GM23338 (cell line): ENCODE measurements at regions not wholly inside any gene's neighbourhood (a gene's known extent, or its start where the extent isn't known, plus 50 kb on each side); places are given as distances from the start of the nearest gene placed in this dataset.

ENCODE experiments used
- ATAC-seq: fragments of 200-7000 bp; cut with Tn5 transposase; 3 replicates; pipeline ENCODE4 v1.9.1; 2020
- DNase-seq: peaks from one replicate; pipeline ENCODE4 v3.0.0-alpha.2; 2015; ENCODE audit warnings: low spot score
- H2AFZ ChIP-seq: fragments of 200-600 bp; sonication (generic); 2 replicates; pipeline ENCODE4 v1.8.0; 2016; ENCODE audit warnings: antibody characterized with exemption, mild to moderate bottlenecking, moderate library complexity
- H3F3A ChIP-seq: fragments of 200-600 bp; sonication (generic); replicated peaks from 2 replicates; pipeline ENCODE4 v1.8.0; 2017; ENCODE audit warnings: antibody characterized with exemption, mixed run types, low read depth
- H3K27ac ChIP-seq: fragments of 200-600 bp; sonication (generic); 2 replicates; pipeline ENCODE4 v1.6.1; 2016; ENCODE audit warnings: low read depth
- H3K27me3 ChIP-seq: fragments of 200-600 bp; sonication (generic); 2 replicates; pipeline ENCODE4 v1.8.0; 2016; ENCODE audit warnings: mild to moderate bottlenecking, mixed run types, moderate library complexity; ENCODE audit not compliant: insufficient read depth
- H3K36me3 ChIP-seq: fragments of 200-600 bp; sonication (generic); 2 replicates; pipeline ENCODE4 v1.8.0; 2016; ENCODE audit warnings: mild to moderate bottlenecking; ENCODE audit not compliant: insufficient read depth
- H3K4me1 ChIP-seq: fragments of 200-600 bp; sonication (generic); 2 replicates; pipeline ENCODE4 v1.8.0; 2016; ENCODE audit warnings: mild to moderate bottlenecking, moderate library complexity; ENCODE audit not compliant: insufficient read depth
- H3K4me2 ChIP-seq: fragments of 200-600 bp; sonication (generic); 2 replicates; pipeline ENCODE4 v1.7.1; 2017; ENCODE audit warnings: mixed run types
- H3K4me3 ChIP-seq: fragments of 200-600 bp; sonication (generic); 2 replicates; pipeline ENCODE4 v1.6.1; 2016; ENCODE audit warnings: mixed run types
- H3K79me2 ChIP-seq: fragments of 200-600 bp; sonication (generic); replicated peaks from 2 replicates; pipeline ENCODE4 v1.8.0; 2017; ENCODE audit warnings: mild to moderate bottlenecking; ENCODE audit not compliant: insufficient read depth
- H3K9me2 ChIP-seq: fragments of 200-600 bp; sonication (generic); 2 replicates; pipeline ENCODE4 v1.8.0; 2017; ENCODE audit not compliant: insufficient read depth
- H4K20me1 ChIP-seq: fragments of 200-600 bp; sonication (generic); replicated peaks from 2 replicates; pipeline ENCODE4 v1.8.0; 2017; ENCODE audit warnings: mild to moderate bottlenecking; ENCODE audit not compliant: insufficient read depth
- H3K27ac Mint-ChIP-seq: 2 replicates; pipeline ENCODE4 v1.8.0; 2020; ENCODE audit warnings: inconsistent platforms, mild to moderate bottlenecking, moderate library complexity, mixed read lengths
- H3K27me3 Mint-ChIP-seq: 3 replicates; pipeline ENCODE4 v1.8.0; 2022; ENCODE audit warnings: low read depth, mild to moderate bottlenecking, moderate library complexity, mixed read lengths, inconsistent platforms; ENCODE audit not compliant: insufficient read depth, poor library complexity
- H3K36me3 Mint-ChIP-seq: 3 replicates; pipeline ENCODE4 v1.8.0; 2021; ENCODE audit warnings: low read depth, mild to moderate bottlenecking, inconsistent platforms, moderate library complexity, mixed read lengths
- H3K4me1 Mint-ChIP-seq: 3 replicates; pipeline ENCODE4 v1.8.0; 2020; ENCODE audit warnings: mild to moderate bottlenecking, inconsistent platforms, mixed read lengths
- H3K4me3 Mint-ChIP-seq: 3 replicates; pipeline ENCODE4 v1.8.0; 2021; ENCODE audit warnings: moderate library complexity, mild to moderate bottlenecking, inconsistent platforms, mixed read lengths
- H3K9me3 Mint-ChIP-seq: 3 replicates; pipeline ENCODE4 v1.8.0; 2020; ENCODE audit warnings: moderate library complexity, mild to moderate bottlenecking, inconsistent platforms, mixed read lengths
- EZH2 ChIP-seq: fragments of 200-600 bp; sonication (generic); IDR thresholded peaks from one replicate; pipeline ENCODE4 v1.8.0; 2017; ENCODE audit warnings: antibody characterized with exemption, mild to moderate bottlenecking, low read depth; ENCODE audit not compliant: unreplicated experiment
- TF ChIP-seq, protein P1 (sequence below): fragments of 250-450 bp; sonication (Bioruptor Pico); IDR thresholded peaks from 2 replicates; pipeline ENCODE4 v1.5.0; 2020; ENCODE audit warnings: mild to moderate bottlenecking, moderate library complexity
- TF ChIP-seq, protein P2 (sequence below): IDR thresholded peaks from one replicate; pipeline ENCODE4 v1.6.1; 2018; ENCODE audit warnings: antibody characterized with exemption; ENCODE audit not compliant: unreplicated experiment

DNA sequence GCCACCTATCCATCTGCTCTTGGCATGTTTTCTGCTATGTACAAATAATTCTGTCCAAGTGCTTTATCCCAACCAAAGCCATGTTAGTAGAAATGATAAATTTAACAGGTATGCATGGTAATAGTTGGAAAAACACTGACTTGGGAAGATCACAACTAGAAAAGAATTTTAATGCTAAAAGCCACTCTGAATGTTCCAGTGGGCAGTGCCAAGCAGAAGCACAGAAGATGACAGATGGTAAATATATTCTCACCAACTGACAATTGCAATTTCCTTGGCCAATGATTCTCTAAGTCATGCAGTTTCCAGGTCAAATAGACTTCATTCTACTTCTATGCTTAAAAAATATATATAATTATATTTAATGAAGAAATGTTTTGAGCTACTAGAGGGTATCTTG lies 83.6 kb upstream of the SEMA3C start:
- H3K4me2 ChIP-seq = no peak overlapping the region
- no peaks in the 10 kb centered on the region for H4K20me1 ChIP-seq
- no peak overlapping the region for H3K27ac ChIP-seq
- no peaks in the 10 kb centered on the region for H3F3A ChIP-seq
- no peaks in the 10 kb centered on the region for H3K27me3 ChIP-seq
- H3K79me2 ChIP-seq = no peaks in the 10 kb centered on the region
- Mint-ChIP-seq H3K27ac (no peak overlapping the region), H3K4me3 (no peak overlapping the region), H3K27me3 (no peaks in the 10 kb centered on the region), H3K4me1 (no peaks in the 10 kb centered on the region), H3K36me3 (no peaks in the 10 kb centered on the region), H3K9me3 (no peaks in the 10 kb centered on the region)
- H2AFZ ChIP-seq = no peak overlapping the region
- DNase-seq = no peak
- H3K4me1 ChIP-seq = no peaks in the 10 kb centered on the region
- H3K4me3 ChIP-seq = no peak overlapping the region
- no peak for ATAC-seq
- H3K36me3 ChIP-seq = no peaks in the 10 kb centered on the region
- no peaks in the 10 kb centered on the region for H3K9me2 ChIP-seq
- TF ChIP-seq, protein P1, sequence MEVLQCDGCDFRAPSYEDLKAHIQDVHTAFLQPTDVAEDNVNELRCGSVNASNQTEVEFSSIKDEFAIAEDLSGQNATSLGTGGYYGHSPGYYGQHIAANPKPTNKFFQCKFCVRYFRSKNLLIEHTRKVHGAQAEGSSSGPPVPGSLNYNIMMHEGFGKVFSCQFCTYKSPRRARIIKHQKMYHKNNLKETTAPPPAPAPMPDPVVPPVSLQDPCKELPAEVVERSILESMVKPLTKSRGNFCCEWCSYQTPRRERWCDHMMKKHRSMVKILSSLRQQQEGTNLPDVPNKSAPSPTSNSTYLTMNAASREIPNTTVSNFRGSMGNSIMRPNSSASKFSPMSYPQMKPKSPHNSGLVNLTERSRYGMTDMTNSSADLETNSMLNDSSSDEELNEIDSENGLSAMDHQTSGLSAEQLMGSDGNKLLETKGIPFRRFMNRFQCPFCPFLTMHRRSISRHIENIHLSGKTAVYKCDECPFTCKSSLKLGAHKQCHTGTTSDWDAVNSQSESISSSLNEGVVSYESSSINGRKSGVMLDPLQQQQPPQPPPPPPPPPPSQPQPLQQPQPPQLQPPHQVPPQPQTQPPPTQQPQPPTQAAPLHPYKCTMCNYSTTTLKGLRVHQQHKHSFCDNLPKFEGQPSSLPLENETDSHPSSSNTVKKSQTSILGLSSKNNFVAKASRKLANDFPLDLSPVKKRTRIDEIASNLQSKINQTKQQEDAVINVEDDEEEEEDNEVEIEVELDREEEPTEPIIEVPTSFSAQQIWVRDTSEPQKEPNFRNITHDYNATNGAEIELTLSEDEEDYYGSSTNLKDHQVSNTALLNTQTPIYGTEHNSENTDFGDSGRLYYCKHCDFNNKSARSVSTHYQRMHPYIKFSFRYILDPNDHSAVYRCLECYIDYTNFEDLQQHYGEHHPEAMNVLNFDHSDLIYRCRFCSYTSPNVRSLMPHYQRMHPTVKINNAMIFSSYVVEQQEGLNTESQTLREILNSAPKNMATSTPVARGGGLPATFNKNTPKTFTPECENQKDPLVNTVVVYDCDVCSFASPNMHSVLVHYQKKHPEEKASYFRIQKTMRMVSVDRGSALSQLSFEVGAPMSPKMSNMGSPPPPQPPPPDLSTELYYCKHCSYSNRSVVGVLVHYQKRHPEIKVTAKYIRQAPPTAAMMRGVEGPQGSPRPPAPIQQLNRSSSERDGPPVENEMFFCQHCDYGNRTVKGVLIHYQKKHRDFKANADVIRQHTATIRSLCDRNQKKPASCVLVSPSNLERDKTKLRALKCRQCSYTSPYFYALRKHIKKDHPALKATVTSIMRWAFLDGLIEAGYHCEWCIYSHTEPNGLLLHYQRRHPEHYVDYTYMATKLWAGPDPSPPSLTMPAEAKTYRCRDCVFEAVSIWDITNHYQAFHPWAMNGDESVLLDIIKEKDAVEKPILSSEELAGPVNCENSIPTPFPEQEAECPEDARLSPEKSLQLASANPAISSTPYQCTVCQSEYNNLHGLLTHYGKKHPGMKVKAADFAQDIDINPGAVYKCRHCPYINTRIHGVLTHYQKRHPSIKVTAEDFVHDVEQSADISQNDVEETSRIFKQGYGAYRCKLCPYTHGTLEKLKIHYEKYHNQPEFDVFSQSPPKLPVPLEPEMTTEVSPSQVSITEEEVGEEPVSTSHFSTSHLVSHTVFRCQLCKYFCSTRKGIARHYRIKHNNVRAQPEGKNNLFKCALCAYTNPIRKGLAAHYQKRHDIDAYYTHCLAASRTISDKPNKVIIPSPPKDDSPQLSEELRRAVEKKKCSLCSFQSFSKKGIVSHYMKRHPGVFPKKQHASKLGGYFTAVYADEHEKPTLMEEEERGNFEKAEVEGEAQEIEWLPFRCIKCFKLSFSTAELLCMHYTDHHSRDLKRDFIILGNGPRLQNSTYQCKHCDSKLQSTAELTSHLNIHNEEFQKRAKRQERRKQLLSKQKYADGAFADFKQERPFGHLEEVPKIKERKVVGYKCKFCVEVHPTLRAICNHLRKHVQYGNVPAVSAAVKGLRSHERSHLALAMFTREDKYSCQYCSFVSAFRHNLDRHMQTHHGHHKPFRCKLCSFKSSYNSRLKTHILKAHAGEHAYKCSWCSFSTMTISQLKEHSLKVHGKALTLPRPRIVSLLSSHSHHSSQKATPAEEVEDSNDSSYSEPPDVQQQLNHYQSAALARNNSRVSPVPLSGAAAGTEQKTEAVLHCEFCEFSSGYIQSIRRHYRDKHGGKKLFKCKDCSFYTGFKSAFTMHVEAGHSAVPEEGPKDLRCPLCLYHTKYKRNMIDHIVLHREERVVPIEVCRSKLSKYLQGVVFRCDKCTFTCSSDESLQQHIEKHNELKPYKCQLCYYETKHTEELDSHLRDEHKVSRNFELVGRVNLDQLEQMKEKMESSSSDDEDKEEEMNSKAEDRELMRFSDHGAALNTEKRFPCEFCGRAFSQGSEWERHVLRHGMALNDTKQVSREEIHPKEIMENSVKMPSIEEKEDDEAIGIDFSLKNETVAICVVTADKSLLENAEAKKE (CRISPR knock-in tag) = no peak
- no peak for TF ChIP-seq EZH2
- TF ChIP-seq, protein P2, sequence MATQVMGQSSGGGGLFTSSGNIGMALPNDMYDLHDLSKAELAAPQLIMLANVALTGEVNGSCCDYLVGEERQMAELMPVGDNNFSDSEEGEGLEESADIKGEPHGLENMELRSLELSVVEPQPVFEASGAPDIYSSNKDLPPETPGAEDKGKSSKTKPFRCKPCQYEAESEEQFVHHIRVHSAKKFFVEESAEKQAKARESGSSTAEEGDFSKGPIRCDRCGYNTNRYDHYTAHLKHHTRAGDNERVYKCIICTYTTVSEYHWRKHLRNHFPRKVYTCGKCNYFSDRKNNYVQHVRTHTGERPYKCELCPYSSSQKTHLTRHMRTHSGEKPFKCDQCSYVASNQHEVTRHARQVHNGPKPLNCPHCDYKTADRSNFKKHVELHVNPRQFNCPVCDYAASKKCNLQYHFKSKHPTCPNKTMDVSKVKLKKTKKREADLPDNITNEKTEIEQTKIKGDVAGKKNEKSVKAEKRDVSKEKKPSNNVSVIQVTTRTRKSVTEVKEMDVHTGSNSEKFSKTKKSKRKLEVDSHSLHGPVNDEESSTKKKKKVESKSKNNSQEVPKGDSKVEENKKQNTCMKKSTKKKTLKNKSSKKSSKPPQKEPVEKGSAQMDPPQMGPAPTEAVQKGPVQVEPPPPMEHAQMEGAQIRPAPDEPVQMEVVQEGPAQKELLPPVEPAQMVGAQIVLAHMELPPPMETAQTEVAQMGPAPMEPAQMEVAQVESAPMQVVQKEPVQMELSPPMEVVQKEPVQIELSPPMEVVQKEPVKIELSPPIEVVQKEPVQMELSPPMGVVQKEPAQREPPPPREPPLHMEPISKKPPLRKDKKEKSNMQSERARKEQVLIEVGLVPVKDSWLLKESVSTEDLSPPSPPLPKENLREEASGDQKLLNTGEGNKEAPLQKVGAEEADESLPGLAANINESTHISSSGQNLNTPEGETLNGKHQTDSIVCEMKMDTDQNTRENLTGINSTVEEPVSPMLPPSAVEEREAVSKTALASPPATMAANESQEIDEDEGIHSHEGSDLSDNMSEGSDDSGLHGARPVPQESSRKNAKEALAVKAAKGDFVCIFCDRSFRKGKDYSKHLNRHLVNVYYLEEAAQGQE = no peak
